ENCODE measurements at regions not wholly inside any gene's neighbourhood (a gene's known extent, or its start where the extent isn't known, plus 50 kb on each side); places are given as distances from the start of the nearest gene placed in this dataset.

GRCh38 chr3:851098-851790, 241.6 kb upstream of the CNTN6 start:
- no peaks in the 10 kb centered on the region for H3K36me3 Mint-ChIP-seq
- no peak overlapping the region for H3K4me3 Mint-ChIP-seq
- no peak for DNase-seq (ENCODE audit: extremely low spot score, unreplicated experiment)
- H3K27ac Mint-ChIP-seq: no peak overlapping the region
- no peaks in the 10 kb centered on the region for H3K4me1 Mint-ChIP-seq (ENCODE audit: unreplicated experiment)
- H3K9me3 Mint-ChIP-seq: peaks cover 17% of the 10 kb centered on the region
- no peak for TF ChIP-seq CTCF (conservative IDR thresholded peaks at IDR 0.05)
- peaks cover 9% of the 10 kb centered on the region for H3K27me3 Mint-ChIP-seq

GRCh38 chr3:852033-852432, 240.8 kb upstream of the CNTN6 start:
- peaks cover 17% of the 10 kb centered on the region for H3K9me3 Mint-ChIP-seq
- no peak for TF ChIP-seq CTCF (conservative IDR thresholded peaks at IDR 0.05)
- H3K4me3 Mint-ChIP-seq: no peak overlapping the region
- no peaks in the 10 kb centered on the region for H3K36me3 Mint-ChIP-seq
- no peaks in the 10 kb centered on the region for H3K4me1 Mint-ChIP-seq (ENCODE audit: unreplicated experiment)
- no peak for DNase-seq (ENCODE audit: extremely low spot score, unreplicated experiment)
- H3K27me3 Mint-ChIP-seq: peaks cover 11% of the 10 kb centered on the region
- no peak overlapping the region for H3K27ac Mint-ChIP-seq

DNA sequence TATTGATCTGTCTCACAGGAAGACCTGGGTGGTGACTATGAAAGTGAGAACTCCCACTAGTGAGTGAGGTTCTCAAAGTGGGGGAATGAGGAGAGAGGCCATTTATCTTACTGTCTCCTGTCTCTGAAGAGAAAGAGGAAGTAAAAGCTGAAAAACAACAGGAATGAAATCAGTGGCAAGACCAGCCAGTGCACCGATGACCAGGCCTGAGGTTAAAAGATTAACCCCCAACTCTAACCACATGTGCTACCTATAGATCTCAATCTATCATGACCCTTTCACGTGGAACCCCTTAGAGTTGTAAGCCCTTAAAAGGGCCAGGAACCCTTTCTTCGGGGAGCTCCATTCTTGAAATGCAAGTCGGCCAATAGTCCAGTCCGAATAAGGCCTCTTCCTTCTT, 239.3 kb upstream of the CNTN6 start:
- H3K4me3 Mint-ChIP-seq: no peak overlapping the region
- no peak for TF ChIP-seq CTCF (conservative IDR thresholded peaks at IDR 0.05)
- H3K36me3 Mint-ChIP-seq: no peaks in the 10 kb centered on the region

GRCh38 chr3:859135-859534, 233.7 kb upstream of the CNTN6 start:
- Mint-ChIP-seq H3K4me3 (no peak overlapping the region), H3K36me3 (no peaks in the 10 kb centered on the region), H3K4me1 (ENCODE audit: unreplicated experiment) (no peaks in the 10 kb centered on the region), H3K27me3 (peaks cover 13% of the 10 kb centered on the region), H3K27ac (no peak overlapping the region), H3K9me3 (no peaks in the 10 kb centered on the region)
- no peak for DNase-seq (ENCODE audit: extremely low spot score, unreplicated experiment)
- no peak for TF ChIP-seq CTCF (conservative IDR thresholded peaks at IDR 0.05)

More for the DNA sequence above, 239.3 kb upstream of the CNTN6 start:
- no peaks in the 10 kb centered on the region for H3K4me1 Mint-ChIP-seq (ENCODE audit: unreplicated experiment)
- no peak for DNase-seq (ENCODE audit: extremely low spot score, unreplicated experiment)
- peaks cover 8% of the 10 kb centered on the region for H3K9me3 Mint-ChIP-seq
- H3K27ac Mint-ChIP-seq: no peak overlapping the region
- peaks cover 11% of the 10 kb centered on the region for H3K27me3 Mint-ChIP-seq

GRCh38 chr3:861721-862120, 231.1 kb upstream of the CNTN6 start:
- Mint-ChIP-seq H3K9me3 (no peaks in the 10 kb centered on the region), H3K36me3 (no peaks in the 10 kb centered on the region), H3K4me3 (no peak overlapping the region), H3K4me1 (ENCODE audit: unreplicated experiment) (no peaks in the 10 kb centered on the region), H3K27me3 (peaks cover 22% of the 10 kb centered on the region), H3K27ac (no peak overlapping the region)
- TF ChIP-seq CTCF (conservative IDR thresholded peaks at IDR 0.05): no peak
- DNase-seq (ENCODE audit: extremely low spot score, unreplicated experiment): no peak

All from type B pancreatic cell (in vitro differentiated cells).